Mucosa of descending colon (tissue), 3 donors: ENCODE measurements at regions not wholly inside any gene's neighbourhood (a gene's known extent, or its start where the extent isn't known, plus 50 kb on each side); places are given as distances from the start of the nearest gene placed in this dataset.

Experiments
- ATAC-seq: fragments of 200-7000 bp; cut with Tn5 transposase; one replicate; pipeline ENCODE4 v1.9.1; 2020; ENCODE audit warnings: mild to moderate bottlenecking, moderate library complexity
- DNase-seq, 3 donors: peaks; one replicate each; pipeline ENCODE4 v3.0.0-alpha.2; 2020
- H3K36me3 ChIP-seq: fragments of 200-600 bp; one replicate; pipeline ENCODE4 v1.8.0; 2021; ENCODE audit warnings: low read depth, mild to moderate bottlenecking
- H3K4me1 ChIP-seq: fragments of 200-600 bp; one replicate; pipeline ENCODE4 v1.8.0; 2021; ENCODE audit warnings: low read depth, mild to moderate bottlenecking
- H3K4me3 ChIP-seq: fragments of 200-600 bp; one replicate; pipeline ENCODE4 v1.8.0; 2021; ENCODE audit warnings: mild to moderate bottlenecking
- H3K9me3 ChIP-seq: fragments of 200-600 bp; one replicate; pipeline ENCODE4 v1.8.0; 2021; ENCODE audit warnings: mild to moderate bottlenecking
- intact Hi-C, 2 donors: fragments of 100-400 bp; cut with DNase I in 1 of 2; cut with micrococcal nuclease in 1 of 2; formaldehyde crosslinking; loops; one replicate each; pipeline versions ENCODE4 v1.11.0 to v1.11.1; 2022; cut with DNase I, micrococcal nuclease
- TF ChIP-seq, protein P1 (sequence below): fragments of 200-600 bp; IDR thresholded peaks from one replicate; pipeline ENCODE4 v1.8.0; 2022; ENCODE audit warnings: antibody characterized with exemption, mild to moderate bottlenecking
- donor health status: DM: no; HTN: no; CAD: no; lungs with moderate emphysema.
- donor health status: DM: no; HTN: no; CAD: no.
- donor health status: DM: no; HTN: yes; CAD: no.

DNA sequence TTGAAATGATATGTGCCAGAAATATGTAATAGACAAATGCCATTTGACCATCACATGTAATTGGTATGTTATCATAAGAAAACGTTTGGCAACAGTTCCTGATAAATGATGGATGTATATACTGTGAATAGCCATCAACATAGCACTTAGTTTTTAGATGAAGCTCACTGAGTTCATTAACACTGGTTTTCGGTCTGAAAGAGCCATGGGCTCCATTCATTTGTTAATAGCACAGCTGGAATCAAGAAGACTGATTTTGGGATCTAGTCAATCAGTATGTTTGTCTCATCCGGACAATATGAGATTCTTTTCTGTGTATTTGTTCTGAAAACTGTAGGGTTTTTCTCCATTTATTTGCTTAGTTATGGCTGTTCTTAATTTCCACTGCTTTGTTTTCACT is 413.5 kb upstream of the CLINT1 start:
- no peak overlapping the region for H3K4me3 ChIP-seq
- no peak for ATAC-seq
- no peaks in the 10 kb centered on the region for H3K4me1 ChIP-seq
- intact Hi-C loops, result no loop called here
- H3K36me3 ChIP-seq, result no peaks in the 10 kb centered on the region
- DNase-seq, result no peak
- no peaks in the 10 kb centered on the region for H3K9me3 ChIP-seq
- TF ChIP-seq, protein P1, sequence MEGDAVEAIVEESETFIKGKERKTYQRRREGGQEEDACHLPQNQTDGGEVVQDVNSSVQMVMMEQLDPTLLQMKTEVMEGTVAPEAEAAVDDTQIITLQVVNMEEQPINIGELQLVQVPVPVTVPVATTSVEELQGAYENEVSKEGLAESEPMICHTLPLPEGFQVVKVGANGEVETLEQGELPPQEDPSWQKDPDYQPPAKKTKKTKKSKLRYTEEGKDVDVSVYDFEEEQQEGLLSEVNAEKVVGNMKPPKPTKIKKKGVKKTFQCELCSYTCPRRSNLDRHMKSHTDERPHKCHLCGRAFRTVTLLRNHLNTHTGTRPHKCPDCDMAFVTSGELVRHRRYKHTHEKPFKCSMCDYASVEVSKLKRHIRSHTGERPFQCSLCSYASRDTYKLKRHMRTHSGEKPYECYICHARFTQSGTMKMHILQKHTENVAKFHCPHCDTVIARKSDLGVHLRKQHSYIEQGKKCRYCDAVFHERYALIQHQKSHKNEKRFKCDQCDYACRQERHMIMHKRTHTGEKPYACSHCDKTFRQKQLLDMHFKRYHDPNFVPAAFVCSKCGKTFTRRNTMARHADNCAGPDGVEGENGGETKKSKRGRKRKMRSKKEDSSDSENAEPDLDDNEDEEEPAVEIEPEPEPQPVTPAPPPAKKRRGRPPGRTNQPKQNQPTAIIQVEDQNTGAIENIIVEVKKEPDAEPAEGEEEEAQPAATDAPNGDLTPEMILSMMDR, result no peak

DNA sequence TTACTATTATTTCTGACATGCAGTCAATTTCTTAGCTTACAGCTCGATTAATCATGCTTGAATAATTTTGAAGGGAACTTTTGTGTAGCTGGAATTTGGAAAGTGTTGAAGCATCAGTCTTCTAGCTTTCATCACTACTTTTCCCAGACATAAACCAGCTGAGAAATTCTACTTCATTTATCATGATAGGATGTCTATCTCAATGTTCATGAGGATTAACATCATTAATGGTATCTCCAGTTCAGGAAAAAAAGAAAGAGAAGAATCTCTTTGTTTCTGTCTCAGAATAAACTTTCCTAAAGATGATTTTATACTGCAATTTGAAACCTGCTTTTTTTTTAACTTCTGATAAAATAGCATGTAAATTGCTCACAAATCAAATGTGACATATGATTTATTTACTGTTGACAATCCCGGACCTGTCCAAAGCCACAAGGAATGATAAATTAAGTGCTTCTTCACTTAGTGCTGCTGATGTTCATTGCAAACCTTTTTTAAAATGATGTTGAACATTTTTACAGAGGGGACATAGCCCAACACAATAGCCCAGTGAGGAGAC is 412.1 kb upstream of the CLINT1 start:
- intact Hi-C loops, result no loop called here
- Histone ChIP-seq H3K4me1 (no peaks in the 10 kb centered on the region), H3K36me3 (no peaks in the 10 kb centered on the region), H3K4me3 (no peak overlapping the region), H3K9me3 (no peaks in the 10 kb centered on the region)
- TF ChIP-seq, protein P1, result no peak
- no peak for DNase-seq
- no peak for ATAC-seq

DNA sequence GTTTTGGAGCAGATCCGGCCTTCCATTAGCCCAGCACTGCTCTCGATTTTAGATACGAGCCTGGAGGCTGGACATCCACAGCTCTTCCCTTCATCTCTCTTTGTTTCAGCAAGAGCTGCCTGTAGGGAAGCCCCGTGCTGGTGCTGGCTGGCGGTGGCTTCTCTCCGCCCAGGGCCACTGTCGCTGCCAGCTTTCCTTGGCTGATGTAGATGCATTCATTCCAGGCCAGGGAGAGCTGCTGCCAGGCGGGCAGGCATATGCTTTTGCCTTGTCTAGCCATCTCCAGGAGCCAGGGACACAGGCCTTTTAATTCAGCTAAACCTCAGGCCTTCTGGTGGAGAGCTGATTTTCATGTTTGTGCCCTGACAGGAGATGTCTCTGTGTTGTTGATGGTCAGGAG is 409.3 kb upstream of the CLINT1 start:
- Histone ChIP-seq H3K4me1 (no peaks in the 10 kb centered on the region), H3K36me3 (no peaks in the 10 kb centered on the region), H3K9me3 (no peaks in the 10 kb centered on the region), H3K4me3 (no peak overlapping the region)
- TF ChIP-seq, protein P1, result no peak
- ATAC-seq, result no peak
- intact Hi-C loops, result no loop called here
- no peak for DNase-seq

DNA sequence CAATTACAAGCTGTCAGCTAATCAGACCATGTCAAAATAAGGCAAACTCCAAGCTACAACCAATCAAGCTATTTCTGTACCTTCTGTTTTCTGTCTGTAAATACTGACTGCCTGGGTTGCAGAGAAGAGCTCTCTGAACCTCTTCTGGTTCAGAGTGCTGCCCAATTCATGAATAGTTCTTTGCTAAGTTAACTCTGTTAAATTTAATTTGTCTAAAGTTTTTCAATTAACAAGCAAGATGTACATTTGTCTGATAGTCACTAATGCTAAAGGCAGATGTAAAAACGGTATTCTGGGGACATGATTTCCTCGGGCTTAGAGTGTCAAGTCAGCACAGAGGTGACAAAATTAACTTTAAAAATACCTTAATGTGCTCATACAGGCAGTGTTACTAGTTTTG is 408.3 kb upstream of the CLINT1 start:
- Histone ChIP-seq H3K36me3 (no peaks in the 10 kb centered on the region), H3K9me3 (no peaks in the 10 kb centered on the region), H3K4me1 (no peaks in the 10 kb centered on the region), H3K4me3 (no peak overlapping the region)
- no peak for DNase-seq
- intact Hi-C loops, result no loop called here
- TF ChIP-seq, protein P1, result no peak
- no peak for ATAC-seq

DNA sequence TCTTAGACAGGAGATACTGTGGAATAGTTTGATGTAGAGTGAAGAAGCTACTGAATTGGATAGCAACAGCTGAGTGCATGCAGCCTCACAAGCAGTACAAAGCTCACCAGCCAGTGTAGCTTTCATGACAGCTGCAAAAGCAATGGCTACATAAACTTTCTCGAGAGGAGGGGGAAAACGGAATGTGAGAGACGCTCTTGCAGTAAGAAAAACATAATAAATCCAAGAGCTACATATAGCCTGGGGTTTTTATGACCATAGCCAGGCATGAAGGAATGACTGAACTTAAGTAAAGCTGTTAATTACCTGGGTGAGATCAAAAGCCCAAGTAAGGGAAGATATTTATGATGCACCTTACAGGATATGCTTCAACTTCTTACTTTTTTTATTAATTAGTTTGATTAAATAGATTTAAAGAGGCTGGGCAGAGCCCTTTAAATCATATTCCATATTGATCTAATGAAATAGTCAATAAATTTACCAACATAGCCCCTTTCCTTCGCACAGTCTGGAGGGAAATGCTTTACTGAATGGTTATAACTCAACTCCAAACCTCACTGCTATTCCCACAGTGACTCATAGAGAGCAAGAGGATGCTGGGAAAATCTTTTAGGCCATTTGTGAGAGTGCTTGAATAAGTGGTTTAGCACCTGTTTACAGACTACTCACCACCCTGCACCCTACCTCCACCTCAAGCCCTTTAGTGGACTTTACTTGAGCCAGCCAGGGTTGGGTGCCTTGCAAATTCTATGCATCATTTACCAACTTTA is 407.2 kb upstream of the CLINT1 start:
- no peak for ATAC-seq
- intact Hi-C loops, result no loop called here
- TF ChIP-seq, protein P1, result no peak
- Histone ChIP-seq H3K36me3 (no peaks in the 10 kb centered on the region), H3K4me3 (no peak overlapping the region), H3K4me1 (no peaks in the 10 kb centered on the region), H3K9me3 (no peaks in the 10 kb centered on the region)
- no peak for DNase-seq
